Liver (tissue), 8 donors: ENCODE measurements at regions not wholly inside any gene's neighbourhood (a gene's known extent, or its start where the extent isn't known, plus 50 kb on each side); places are given as distances from the start of the nearest gene placed in this dataset.

ENCODE experiments used
- DNase-seq: peaks from one replicate; pipeline ENCODE4 v3.0.0-alpha.2; 2017; ENCODE audit warnings: low spot score
- H3K27ac ChIP-seq, 2 donors: one replicate each; pipeline ENCODE4 v1.7.0; 2013; ENCODE audit warnings: inconsistent platforms in 2 of 2, low read length in 2 of 2, control low read depth in 1 of 2, low read depth in 1 of 2, mild to moderate bottlenecking in 1 of 2
- H3K27me3 ChIP-seq, 4 donors: one replicate each; pipeline versions ENCODE4 v1.6.1 to v1.7.0; 2013; ENCODE audit warnings: low read length in 3 of 4, inconsistent platforms in 1 of 4, mild to moderate bottlenecking in 1 of 4, moderate library complexity in 1 of 4; ENCODE audit not compliant: control insufficient read depth in 4 of 4, insufficient read depth in 4 of 4
- H3K36me3 ChIP-seq, 4 donors: one replicate each; pipeline versions ENCODE4 v1.6.1 to v1.7.0; 2013; ENCODE audit warnings: low read length in 3 of 4, mild to moderate bottlenecking in 3 of 4, low read depth in 1 of 4, moderate library complexity in 1 of 4; ENCODE audit not compliant: control insufficient read depth in 4 of 4, insufficient read depth in 3 of 4
- H3K4me1 ChIP-seq, 4 donors: one replicate each; pipeline versions ENCODE4 v1.6.1 to v1.7.0; 2013; ENCODE audit warnings: low read length in 3 of 4, mild to moderate bottlenecking in 3 of 4, moderate library complexity in 1 of 4; ENCODE audit not compliant: control insufficient read depth in 4 of 4, insufficient read depth in 4 of 4
- H3K4me3 ChIP-seq, 3 donors: one replicate each; pipeline versions ENCODE4 v1.6.1 to v1.7.0; 2013; ENCODE audit warnings: low read length in 3 of 3, control low read depth in 1 of 3, low read depth in 1 of 3, mild to moderate bottlenecking in 1 of 3
- H3K9ac ChIP-seq, 2 donors: one replicate each; pipeline ENCODE4 v1.7.0; 2013; ENCODE audit warnings: low read length in 2 of 2, mild to moderate bottlenecking in 2 of 2, moderate library complexity in 2 of 2, control low read depth in 1 of 2, low read depth in 1 of 2
- H3K9me3 ChIP-seq, 4 donors: one replicate each; pipeline versions ENCODE4 v1.6.1 to v1.7.0; 2013; ENCODE audit warnings: low read length in 3 of 4; ENCODE audit not compliant: control insufficient read depth in 4 of 4
- EGR1 ChIP-seq, 2 donors: IDR thresholded peaks; 2 replicates each; pipeline ENCODE4 v1.6.1; 2016 to 2018; ENCODE audit warnings: antibody characterized with exemption in 2 of 2, low read depth in 2 of 2
- FOXA1 ChIP-seq: IDR thresholded peaks from 2 replicates; pipeline ENCODE4 v1.6.1; 2016; ENCODE audit warnings: antibody characterized with exemption
- FOXA2 ChIP-seq: IDR thresholded peaks from 2 replicates; pipeline ENCODE4 v1.6.1; 2016; ENCODE audit warnings: antibody characterized with exemption
- GABPA ChIP-seq, 2 donors: IDR thresholded peaks in 1 of 2; conservative IDR thresholded peaks in 1 of 2; 2 replicates each; pipeline ENCODE4 v1.6.1; 2016; ENCODE audit warnings: antibody characterized with exemption in 2 of 2, mild to moderate bottlenecking in 1 of 2, moderate library complexity in 1 of 2
- HNF4A ChIP-seq, 2 donors: conservative IDR thresholded peaks; 2 replicates each; pipeline ENCODE4 v1.6.1; 2016; ENCODE audit warnings: antibody characterized with exemption in 2 of 2, mild to moderate bottlenecking in 2 of 2
- HNF4G ChIP-seq: IDR thresholded peaks from 2 replicates; pipeline ENCODE4 v1.6.1; 2016; ENCODE audit warnings: antibody characterized with exemption
- JUND ChIP-seq, 2 donors: IDR thresholded peaks; 2 replicates each; pipeline ENCODE4 v1.6.1; 2016; ENCODE audit warnings: antibody characterized with exemption in 2 of 2
- NR2F2 ChIP-seq: IDR thresholded peaks from 2 replicates; pipeline ENCODE4 v1.6.1; 2016; ENCODE audit warnings: antibody characterized with exemption
- RAD21 ChIP-seq, 2 donors: IDR thresholded peaks; 2 replicates each; pipeline ENCODE4 v1.6.1; 2016; ENCODE audit warnings: antibody characterized with exemption in 2 of 2, mild to moderate bottlenecking in 2 of 2
- RXRA ChIP-seq, 2 donors: IDR thresholded peaks; 2 replicates each; pipeline ENCODE4 v1.6.1; 2017 to 2018; ENCODE audit warnings: antibody characterized with exemption in 2 of 2, mild to moderate bottlenecking in 1 of 2
- SP1 ChIP-seq: IDR thresholded peaks from 2 replicates; pipeline ENCODE4 v1.6.1; 2018; ENCODE audit warnings: antibody characterized with exemption, mild to moderate bottlenecking
- TAF1 ChIP-seq: conservative IDR thresholded peaks from 2 replicates; pipeline ENCODE4 v1.6.1; 2016; ENCODE audit warnings: antibody characterized with exemption, mild to moderate bottlenecking
- YY1 ChIP-seq: IDR thresholded peaks from 2 replicates; pipeline ENCODE4 v1.6.1; 2016; ENCODE audit warnings: antibody characterized with exemption, mild to moderate bottlenecking
- WGBS: extraction: QIAGEN DNeasy Blood & Tissue Kit; methylation state at CpG from one replicate; pipeline ENCODE4 v1.1.7; 2013; 5-methylcytosine and 5-hydroxymethylcytosine counted together
- TF ChIP-seq, protein P1 (sequence below): IDR thresholded peaks from 2 replicates; pipeline ENCODE4 v1.6.1; 2016; ENCODE audit warnings: antibody characterized with exemption
- TF ChIP-seq, protein P2 (sequence below): IDR thresholded peaks from 2 replicates; pipeline ENCODE4 v1.6.1; 2016; ENCODE audit warnings: antibody characterized with exemption, mild to moderate bottlenecking
- TF ChIP-seq, protein P3 (sequence below): fragments of 150-350 bp; IDR thresholded peaks from 2 replicates; pipeline ENCODE4 v1.5.1; 2017; ENCODE audit warnings: improper control_type of control experiment, low read depth, low read length; ENCODE audit not compliant: missing input control
- TF ChIP-seq, protein P4 (sequence below): IDR thresholded peaks from 2 replicates; pipeline ENCODE4 v1.6.1; 2016; ENCODE audit warnings: antibody characterized with exemption
- TF ChIP-seq, protein P5 (sequence below): IDR thresholded peaks from 2 replicates; pipeline ENCODE4 v1.6.1; 2016; ENCODE audit warnings: antibody characterized with exemption
- donor health status: healthy.
- donor health status: healthy.
- donor health status: healthy.
- donor health status: healthy.
- donor health status: healthy.

DNA sequence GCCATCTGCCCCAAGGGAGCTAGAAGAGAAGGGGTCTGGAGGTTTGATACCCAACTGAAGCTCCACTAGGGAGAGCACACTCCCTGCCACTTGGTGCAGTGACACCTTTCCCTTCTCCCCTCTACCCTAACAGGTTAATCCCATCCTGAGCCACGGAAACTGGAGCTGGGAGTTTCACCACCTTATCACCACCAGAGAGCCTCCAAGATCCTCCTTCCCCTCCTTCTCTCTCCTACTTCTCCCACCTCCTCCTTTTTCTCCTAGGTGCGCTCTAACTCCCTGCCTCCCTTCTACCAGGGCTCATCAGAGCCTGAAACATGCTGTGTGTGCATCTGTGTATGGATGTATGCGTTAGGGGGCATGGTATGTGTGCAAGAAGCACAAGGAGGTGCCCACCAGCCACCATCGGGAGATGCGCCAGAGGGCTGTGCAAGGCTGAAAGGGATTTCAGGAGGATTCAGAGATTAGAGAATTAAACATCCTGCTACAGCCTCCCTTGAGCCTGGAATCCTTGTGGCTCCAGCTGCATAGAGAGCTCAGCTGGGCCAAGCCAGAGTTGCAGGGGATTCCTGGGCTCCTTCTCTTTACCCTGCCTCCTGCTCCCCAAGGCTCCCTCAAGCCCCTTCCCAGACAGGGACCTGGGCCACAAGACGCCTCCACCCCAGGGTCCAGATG, 89.8 kb downstream of the PCDH1 start:
- Histone ChIP-seq H3K36me3 (no peaks in the 10 kb centered on the region), H3K27me3 (no peaks in the 10 kb centered on the region), H3K9ac (no peak overlapping the region), H3K4me3 (no peak overlapping the region), H3K9me3 (no peaks in the 10 kb centered on the region), H3K4me1 (no peaks in the 10 kb centered on the region), H3K27ac (no peak overlapping the region)
- no peak for DNase-seq
- TF ChIP-seq SP1, result no peak
- TF ChIP-seq EGR1 (IDR thresholded peaks at IDR 0.05; ENCODE audit: low read depth in 2 of 2), result no peak
- no peak for TF ChIP-seq JUND (IDR thresholded peaks at IDR 0.05)
- no peak for TF ChIP-seq TAF1
- TF ChIP-seq HNF4G, result no peak
- TF ChIP-seq HNF4A (conservative IDR thresholded peaks at IDR 0.05), result no peak
- TF ChIP-seq RAD21 (IDR thresholded peaks at IDR 0.05), result no peak
- TF ChIP-seq, protein P1, sequence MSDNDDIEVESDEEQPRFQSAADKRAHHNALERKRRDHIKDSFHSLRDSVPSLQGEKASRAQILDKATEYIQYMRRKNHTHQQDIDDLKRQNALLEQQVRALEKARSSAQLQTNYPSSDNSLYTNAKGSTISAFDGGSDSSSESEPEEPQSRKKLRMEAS, result no peak
- TF ChIP-seq, protein P2, sequence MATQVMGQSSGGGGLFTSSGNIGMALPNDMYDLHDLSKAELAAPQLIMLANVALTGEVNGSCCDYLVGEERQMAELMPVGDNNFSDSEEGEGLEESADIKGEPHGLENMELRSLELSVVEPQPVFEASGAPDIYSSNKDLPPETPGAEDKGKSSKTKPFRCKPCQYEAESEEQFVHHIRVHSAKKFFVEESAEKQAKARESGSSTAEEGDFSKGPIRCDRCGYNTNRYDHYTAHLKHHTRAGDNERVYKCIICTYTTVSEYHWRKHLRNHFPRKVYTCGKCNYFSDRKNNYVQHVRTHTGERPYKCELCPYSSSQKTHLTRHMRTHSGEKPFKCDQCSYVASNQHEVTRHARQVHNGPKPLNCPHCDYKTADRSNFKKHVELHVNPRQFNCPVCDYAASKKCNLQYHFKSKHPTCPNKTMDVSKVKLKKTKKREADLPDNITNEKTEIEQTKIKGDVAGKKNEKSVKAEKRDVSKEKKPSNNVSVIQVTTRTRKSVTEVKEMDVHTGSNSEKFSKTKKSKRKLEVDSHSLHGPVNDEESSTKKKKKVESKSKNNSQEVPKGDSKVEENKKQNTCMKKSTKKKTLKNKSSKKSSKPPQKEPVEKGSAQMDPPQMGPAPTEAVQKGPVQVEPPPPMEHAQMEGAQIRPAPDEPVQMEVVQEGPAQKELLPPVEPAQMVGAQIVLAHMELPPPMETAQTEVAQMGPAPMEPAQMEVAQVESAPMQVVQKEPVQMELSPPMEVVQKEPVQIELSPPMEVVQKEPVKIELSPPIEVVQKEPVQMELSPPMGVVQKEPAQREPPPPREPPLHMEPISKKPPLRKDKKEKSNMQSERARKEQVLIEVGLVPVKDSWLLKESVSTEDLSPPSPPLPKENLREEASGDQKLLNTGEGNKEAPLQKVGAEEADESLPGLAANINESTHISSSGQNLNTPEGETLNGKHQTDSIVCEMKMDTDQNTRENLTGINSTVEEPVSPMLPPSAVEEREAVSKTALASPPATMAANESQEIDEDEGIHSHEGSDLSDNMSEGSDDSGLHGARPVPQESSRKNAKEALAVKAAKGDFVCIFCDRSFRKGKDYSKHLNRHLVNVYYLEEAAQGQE, result no peak
- no peak for TF ChIP-seq NR2F2
- no peak for TF ChIP-seq RXRA (IDR thresholded peaks at IDR 0.05)
- no peak for TF ChIP-seq FOXA1
- TF ChIP-seq, protein P3, sequence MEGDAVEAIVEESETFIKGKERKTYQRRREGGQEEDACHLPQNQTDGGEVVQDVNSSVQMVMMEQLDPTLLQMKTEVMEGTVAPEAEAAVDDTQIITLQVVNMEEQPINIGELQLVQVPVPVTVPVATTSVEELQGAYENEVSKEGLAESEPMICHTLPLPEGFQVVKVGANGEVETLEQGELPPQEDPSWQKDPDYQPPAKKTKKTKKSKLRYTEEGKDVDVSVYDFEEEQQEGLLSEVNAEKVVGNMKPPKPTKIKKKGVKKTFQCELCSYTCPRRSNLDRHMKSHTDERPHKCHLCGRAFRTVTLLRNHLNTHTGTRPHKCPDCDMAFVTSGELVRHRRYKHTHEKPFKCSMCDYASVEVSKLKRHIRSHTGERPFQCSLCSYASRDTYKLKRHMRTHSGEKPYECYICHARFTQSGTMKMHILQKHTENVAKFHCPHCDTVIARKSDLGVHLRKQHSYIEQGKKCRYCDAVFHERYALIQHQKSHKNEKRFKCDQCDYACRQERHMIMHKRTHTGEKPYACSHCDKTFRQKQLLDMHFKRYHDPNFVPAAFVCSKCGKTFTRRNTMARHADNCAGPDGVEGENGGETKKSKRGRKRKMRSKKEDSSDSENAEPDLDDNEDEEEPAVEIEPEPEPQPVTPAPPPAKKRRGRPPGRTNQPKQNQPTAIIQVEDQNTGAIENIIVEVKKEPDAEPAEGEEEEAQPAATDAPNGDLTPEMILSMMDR, result no peak
- TF ChIP-seq FOXA2, result no peak
- TF ChIP-seq, protein P4, sequence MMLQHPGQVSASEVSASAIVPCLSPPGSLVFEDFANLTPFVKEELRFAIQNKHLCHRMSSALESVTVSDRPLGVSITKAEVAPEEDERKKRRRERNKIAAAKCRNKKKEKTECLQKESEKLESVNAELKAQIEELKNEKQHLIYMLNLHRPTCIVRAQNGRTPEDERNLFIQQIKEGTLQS, result no peak
- no peak for TF ChIP-seq YY1
- TF ChIP-seq, protein P5, sequence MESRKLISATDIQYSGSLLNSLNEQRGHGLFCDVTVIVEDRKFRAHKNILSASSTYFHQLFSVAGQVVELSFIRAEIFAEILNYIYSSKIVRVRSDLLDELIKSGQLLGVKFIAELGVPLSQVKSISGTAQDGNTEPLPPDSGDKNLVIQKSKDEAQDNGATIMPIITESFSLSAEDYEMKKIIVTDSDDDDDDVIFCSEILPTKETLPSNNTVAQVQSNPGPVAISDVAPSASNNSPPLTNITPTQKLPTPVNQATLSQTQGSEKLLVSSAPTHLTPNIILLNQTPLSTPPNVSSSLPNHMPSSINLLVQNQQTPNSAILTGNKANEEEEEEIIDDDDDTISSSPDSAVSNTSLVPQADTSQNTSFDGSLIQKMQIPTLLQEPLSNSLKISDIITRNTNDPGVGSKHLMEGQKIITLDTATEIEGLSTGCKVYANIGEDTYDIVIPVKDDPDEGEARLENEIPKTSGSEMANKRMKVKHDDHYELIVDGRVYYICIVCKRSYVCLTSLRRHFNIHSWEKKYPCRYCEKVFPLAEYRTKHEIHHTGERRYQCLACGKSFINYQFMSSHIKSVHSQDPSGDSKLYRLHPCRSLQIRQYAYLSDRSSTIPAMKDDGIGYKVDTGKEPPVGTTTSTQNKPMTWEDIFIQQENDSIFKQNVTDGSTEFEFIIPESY, result no peak
- TF ChIP-seq GABPA (IDR thresholded peaks at IDR 0.05 in 1 of 2, conservative IDR thresholded peaks at IDR 0.05 in 1 of 2), result no peak
- 81% methylated on average over 6 of the region's 6 CpGs for WGBS
